ENCODE measurements at regions not wholly inside any gene's neighbourhood (a gene's known extent, or its start where the extent isn't known, plus 50 kb on each side); places are given as distances from the start of the nearest gene placed in this dataset.

DNA sequence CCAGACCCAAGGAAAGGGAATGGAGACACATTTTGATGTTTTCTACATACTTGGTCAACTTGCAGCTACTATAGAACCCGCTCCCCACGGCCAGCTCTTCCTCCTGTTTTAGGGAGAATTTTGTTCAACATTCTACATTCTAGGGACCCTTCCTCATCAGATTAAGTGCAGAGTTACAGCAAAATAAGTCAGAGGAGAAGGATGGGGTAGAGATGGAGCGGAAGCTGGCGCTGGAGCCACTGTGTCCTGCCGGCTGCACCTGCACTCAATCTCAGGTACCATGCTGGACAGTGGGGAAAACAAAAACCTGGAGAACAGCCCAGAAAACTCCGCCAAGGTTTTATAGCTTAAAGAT is 79.4 kb upstream of the EN2 start:
- Histone ChIP-seq H3K9ac (ENCODE audit: control insufficient read depth, insufficient read depth, low read length) (no peak overlapping the region), H3K36me3 (ENCODE audit: control insufficient read depth in 2 of 2, insufficient read depth in 2 of 2, low read length in 1 of 2) (no peaks in the 10 kb centered on the region), H3K79me2 (ENCODE audit: control insufficient read depth, insufficient read depth, low read length) (no peaks in the 10 kb centered on the region), H3K4me2 (ENCODE audit: control insufficient read depth, insufficient read depth) (no peak overlapping the region), H4K20me1 (ENCODE audit: control insufficient read depth, insufficient read depth) (no peaks in the 10 kb centered on the region), H3K27me3 (replicated peaks in 1 of 2; ENCODE audit: control insufficient read depth in 2 of 2, insufficient read depth in 2 of 2, low read length in 1 of 2) (peaks cover 22 to 47% of the 10 kb centered on the region in 2 experiments), H3K9me3 (replicated peaks; ENCODE audit: control insufficient read depth, insufficient read depth, low read length) (no peaks in the 10 kb centered on the region), H3K4me1 (ENCODE audit: control insufficient read depth, insufficient read depth, low read length) (peaks cover 4% of the 10 kb centered on the region), H3K27ac (ENCODE audit: control insufficient read depth, insufficient read depth) (no peak overlapping the region), H2AFZ (ENCODE audit: control insufficient read depth, low read depth, low read length) (no peak overlapping the region), H3K4me3 (no peak overlapping the region)
- ChIA-PET CTCF (interaction anchor here (0.8 to 1.2 kb wide), 2 partner anchors 15 to 464 kb away, joined by 4 to 5 read pairs; no protein-coding TSS in a partner anchor), SMC1A (ENCODE audit: uncharacterized antibody, unreplicated experiment) (no interaction called here), RAD21 (ENCODE audit: unreplicated experiment) (no interaction called here), POLR2A (interaction anchor here (0.6 kb wide), 1 partner anchor 382 kb away, joined by 3 read pairs; no protein-coding TSS in a partner anchor)
- intact Hi-C loops (cut with micrococcal nuclease; ENCODE audit: unreplicated experiment), result no loop called here
- 18% methylated on average over 6 of the region's 6 CpGs for WGBS (ENCODE audit: insufficient coverage, insufficient replicate concordance, low lambda C conversion rate, missing lambda C conversion rate)
- in situ Hi-C loops (cut with MboI), result loop anchor here (25.0 kb wide), 1 partner anchor 384 kb away; no protein-coding TSS in a partner anchor
- DNase-seq (ENCODE audit: low read depth, low spot score) (no peak), ATAC-seq (no peak), FAIRE-seq (no peak)
- no peak for TF ChIP-seq ZNF217 (IDR thresholded peaks at IDR 0.05)
- TF ChIP-seq, protein P1, sequence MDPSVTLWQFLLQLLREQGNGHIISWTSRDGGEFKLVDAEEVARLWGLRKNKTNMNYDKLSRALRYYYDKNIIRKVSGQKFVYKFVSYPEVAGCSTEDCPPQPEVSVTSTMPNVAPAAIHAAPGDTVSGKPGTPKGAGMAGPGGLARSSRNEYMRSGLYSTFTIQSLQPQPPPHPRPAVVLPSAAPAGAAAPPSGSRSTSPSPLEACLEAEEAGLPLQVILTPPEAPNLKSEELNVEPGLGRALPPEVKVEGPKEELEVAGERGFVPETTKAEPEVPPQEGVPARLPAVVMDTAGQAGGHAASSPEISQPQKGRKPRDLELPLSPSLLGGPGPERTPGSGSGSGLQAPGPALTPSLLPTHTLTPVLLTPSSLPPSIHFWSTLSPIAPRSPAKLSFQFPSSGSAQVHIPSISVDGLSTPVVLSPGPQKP (IDR thresholded peaks at IDR 0.05; ENCODE audit: low read depth, low read length), result no peak
- no peak for TF ChIP-seq SUPT20H (IDR thresholded peaks at IDR 0.05; ENCODE audit: borderline replicate concordance, control insufficient read depth, low read depth, low read length)
- no peak for TF ChIP-seq NFYA (IDR thresholded peaks at IDR 0.05; ENCODE audit: borderline replicate concordance, low read depth, low read length)
- no peak for TF ChIP-seq ATF7 (IDR thresholded peaks at IDR 0.05; ENCODE audit: low read depth)
- no peak for TF ChIP-seq RELA (IDR thresholded peaks at IDR 0.05; ENCODE audit: borderline replicate concordance, partially characterized antibody)
- no peak for TF ChIP-seq FOXK2 (IDR thresholded peaks at IDR 0.05)
- BruUV-seq (replicated peaks), result no TSS peak
